ENCODE measurements at regions not wholly inside any gene's neighbourhood (a gene's known extent, or its start where the extent isn't known, plus 50 kb on each side); places are given as distances from the start of the nearest gene placed in this dataset.

GRCh38 chr5:143761663-143762062 is 50.3 kb upstream of the HMHB1 start:
- DNase-seq = no peak

- DNase-seq = no peak
Measured at GRCh38 chr5:143760755-143761154, 51.2 kb upstream of the HMHB1 start.

GRCh38 chr5:143760131-143760505 is 51.8 kb upstream of the HMHB1 start:
- no peak for DNase-seq

GRCh38 chr5:143759396-143760130 is 52.4 kb upstream of the HMHB1 start:
- DNase-seq = no peak

- no peak for DNase-seq
Measured at GRCh38 chr5:143758750-143759149, 53.2 kb upstream of the HMHB1 start.

- DNase-seq = no peak
Measured at GRCh38 chr5:143758015-143758414, 53.9 kb upstream of the HMHB1 start.

- no peak for DNase-seq
Measured at GRCh38 chr5:143757116-143757515, 54.8 kb upstream of the HMHB1 start.

- no peak for DNase-seq
Measured at GRCh38 chr5:143755966-143756365, 56.0 kb upstream of the HMHB1 start.

- DNase-seq = no peak
Measured at GRCh38 chr5:143752165-143752850, 59.7 kb upstream of the HMHB1 start.

GRCh38 chr5:143751342-143751741 is 60.6 kb upstream of the HMHB1 start:
- DNase-seq = no peak

GRCh38 chr5:143749581-143750205 is 62.3 kb upstream of the HMHB1 start:
- DNase-seq = no peak

GRCh38 chr5:143748516-143748915 is 63.4 kb upstream of the HMHB1 start:
- no peak for DNase-seq

- no peak for DNase-seq
Measured at GRCh38 chr5:143742951-143743350, 69.0 kb upstream of the HMHB1 start.

- DNase-seq = no peak
Measured at GRCh38 chr5:143741421-143741820, 70.5 kb upstream of the HMHB1 start.

GRCh38 chr5:143740956-143741355 is 71.0 kb upstream of the HMHB1 start:
- no peak for DNase-seq

- DNase-seq = no peak
Measured at GRCh38 chr5:143739746-143740145, 72.2 kb upstream of the HMHB1 start.

- DNase-seq = no peak
Measured at GRCh38 chr5:143738417-143739401, 73.3 kb upstream of the HMHB1 start.

- no peak for DNase-seq
Measured at GRCh38 chr5:143737062-143737461, 74.9 kb upstream of the HMHB1 start.

GRCh38 chr5:143734456-143734780 is 77.5 kb upstream of the HMHB1 start:
- no peak for DNase-seq

GRCh38 chr5:143733665-143734455 is 78.1 kb upstream of the HMHB1 start:
- DNase-seq = no peak

GRCh38 chr5:143732402-143732801 is 79.6 kb upstream of the HMHB1 start:
- DNase-seq = no peak

- DNase-seq = no peak
Measured at GRCh38 chr5:143730112-143730801, 81.7 kb upstream of the HMHB1 start.
